OCI-LY1 (cell line): ENCODE measurements at regions not wholly inside any gene's neighbourhood (a gene's known extent, or its start where the extent isn't known, plus 50 kb on each side); places are given as distances from the start of the nearest gene placed in this dataset.

Experiments
- CTCF ChIP-seq: fragments of 200-600 bp; sonication (generic), shearing (Covaris generic); IDR thresholded peaks from 2 replicates; pipeline ENCODE4 v1.5.1; 2017; ENCODE audit warnings: mild to moderate bottlenecking, antibody characterized with exemption, low read length, moderate library complexity, mixed read lengths
- EZH2 ChIP-seq: fragments of 200-600 bp; sonication (generic), shearing (Covaris generic); IDR thresholded peaks from 2 replicates; pipeline ENCODE4 v1.8.0; 2017; ENCODE audit warnings: borderline replicate concordance, mixed run types, mild to moderate bottlenecking, antibody characterized with exemption, low read length, moderate library complexity, mixed read lengths

DNA sequence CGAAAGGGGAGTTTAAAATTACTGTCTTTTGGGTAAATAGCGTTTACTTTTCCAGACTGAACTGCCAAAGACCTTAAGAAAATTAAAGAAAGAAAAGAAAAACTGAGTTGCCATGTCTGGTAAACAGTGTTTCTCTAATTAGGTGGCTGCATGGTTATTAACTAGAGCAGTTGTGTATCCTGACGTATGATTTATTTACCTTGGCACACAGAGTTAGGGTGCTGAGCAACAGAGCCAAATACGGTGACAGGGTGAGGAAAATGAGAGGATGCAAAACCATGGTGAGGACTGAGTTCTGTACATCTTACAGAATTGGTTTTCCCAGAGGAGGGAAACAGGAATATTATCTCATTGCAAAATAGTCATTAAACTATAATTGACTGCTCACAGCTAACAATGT, 546.4 kb upstream of the FZD8 start:
- TF ChIP-seq CTCF = no peak
- no peak for TF ChIP-seq EZH2
